SK-N-SH (cell line): ENCODE measurements at regions not wholly inside any gene's neighbourhood (a gene's known extent, or its start where the extent isn't known, plus 50 kb on each side); places are given as distances from the start of the nearest gene placed in this dataset.

ENCODE experiments used
- CHD2 ChIP-seq: fragments of 150-350 bp; IDR thresholded peaks from 2 replicates; pipeline ENCODE4 v1.6.1; 2018; ENCODE audit warnings: low read length; ENCODE audit not compliant: partially characterized antibody
- CTCF ChIP-seq: fragments of 200-600 bp; sonication (generic); IDR thresholded peaks from 2 replicates; pipeline ENCODE4 v1.6.1; 2017; ENCODE audit warnings: antibody characterized with exemption, mild to moderate bottlenecking, moderate library complexity
- POLR2AphosphoS5 ChIP-seq: IDR thresholded peaks from 2 replicates; pipeline ENCODE4 v1.6.1; 2012; ENCODE audit warnings: low read depth, low read length
- RAD21 ChIP-seq: IDR thresholded peaks from 2 replicates; pipeline ENCODE4 v1.6.1; 2012; ENCODE audit warnings: mild to moderate bottlenecking, low read length
- SIN3A ChIP-seq: IDR thresholded peaks from 2 replicates; pipeline ENCODE4 v1.6.1; 2012; ENCODE audit warnings: low read depth, mild to moderate bottlenecking, low read length, moderate library complexity, borderline replicate concordance
- TAF1 ChIP-seq: IDR thresholded peaks from 2 replicates; pipeline ENCODE4 v1.6.1; 2012; ENCODE audit warnings: low read depth, mild to moderate bottlenecking, low read length, moderate library complexity, borderline replicate concordance
- ZBTB33 ChIP-seq: IDR thresholded peaks from 2 replicates; pipeline ENCODE4 v1.4.0; 2012; ENCODE audit warnings: low read depth, borderline replicate concordance

GRCh38 chr4:114272226-114272625 lies 292.8 kb upstream of the ARSJ start:
- no peak for TF ChIP-seq CTCF
- 0 out of 2 replicates have a peak, but pooled peaks have one; percentile 58 for TF ChIP-seq SIN3A
- TF ChIP-seq POLR2AphosphoS5: peak; percentile 80; the same call in 1 of the 2 replicates
- no peak for TF ChIP-seq RAD21
- TF ChIP-seq ZBTB33: peak; percentile 57; the same call in 1 of the 2 replicates
- TF ChIP-seq TAF1: no peak
- no peak for TF ChIP-seq CHD2
